ENCODE measurements at regions not wholly inside any gene's neighbourhood (a gene's known extent, or its start where the extent isn't known, plus 50 kb on each side); places are given as distances from the start of the nearest gene placed in this dataset.
"Not testable (repeated sequence)": the region's sequence is repeated elsewhere in the genome, so short reads cannot be mapped to it uniquely, and the experiment has no call there.

DNA sequence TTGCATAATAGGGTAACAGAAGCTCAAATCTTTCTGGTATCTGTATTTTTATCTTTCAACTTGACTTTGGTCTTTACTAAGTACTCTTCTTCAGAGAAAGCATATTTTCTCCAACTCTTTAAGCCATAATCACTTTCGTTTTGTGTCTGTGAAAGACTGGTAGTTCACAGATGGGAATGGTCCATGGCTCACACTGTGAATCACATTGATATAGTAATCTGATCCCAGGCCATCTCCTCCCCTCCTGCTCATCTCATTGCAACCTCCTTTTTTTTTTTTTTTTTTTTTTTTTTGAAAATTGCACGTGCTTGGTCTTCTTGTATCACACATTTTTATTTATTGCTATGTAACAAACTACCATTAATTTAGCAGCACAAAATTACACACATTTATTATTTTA is 694.5 kb upstream of the SLIT2 start:
- no peak overlapping the region for H3K4me3 Mint-ChIP-seq (ENCODE audit: unreplicated experiment)
- H3K27ac Mint-ChIP-seq (ENCODE audit: unreplicated experiment): no peak overlapping the region
- TF ChIP-seq, protein P1, sequence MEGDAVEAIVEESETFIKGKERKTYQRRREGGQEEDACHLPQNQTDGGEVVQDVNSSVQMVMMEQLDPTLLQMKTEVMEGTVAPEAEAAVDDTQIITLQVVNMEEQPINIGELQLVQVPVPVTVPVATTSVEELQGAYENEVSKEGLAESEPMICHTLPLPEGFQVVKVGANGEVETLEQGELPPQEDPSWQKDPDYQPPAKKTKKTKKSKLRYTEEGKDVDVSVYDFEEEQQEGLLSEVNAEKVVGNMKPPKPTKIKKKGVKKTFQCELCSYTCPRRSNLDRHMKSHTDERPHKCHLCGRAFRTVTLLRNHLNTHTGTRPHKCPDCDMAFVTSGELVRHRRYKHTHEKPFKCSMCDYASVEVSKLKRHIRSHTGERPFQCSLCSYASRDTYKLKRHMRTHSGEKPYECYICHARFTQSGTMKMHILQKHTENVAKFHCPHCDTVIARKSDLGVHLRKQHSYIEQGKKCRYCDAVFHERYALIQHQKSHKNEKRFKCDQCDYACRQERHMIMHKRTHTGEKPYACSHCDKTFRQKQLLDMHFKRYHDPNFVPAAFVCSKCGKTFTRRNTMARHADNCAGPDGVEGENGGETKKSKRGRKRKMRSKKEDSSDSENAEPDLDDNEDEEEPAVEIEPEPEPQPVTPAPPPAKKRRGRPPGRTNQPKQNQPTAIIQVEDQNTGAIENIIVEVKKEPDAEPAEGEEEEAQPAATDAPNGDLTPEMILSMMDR (IDR thresholded peaks at IDR 0.05; ENCODE audit: partially characterized antibody, unreplicated experiment): no peak
- no peak for DNase-seq
- H3K36me3 Mint-ChIP-seq (ENCODE audit: unreplicated experiment): no peaks in the 10 kb centered on the region
- H3K4me1 Mint-ChIP-seq (ENCODE audit: low read depth, unreplicated experiment): peaks cover 2% of the 10 kb centered on the region
- H3K27me3 Mint-ChIP-seq (ENCODE audit: unreplicated experiment): no peaks in the 10 kb centered on the region
- H3K9me3 Mint-ChIP-seq (ENCODE audit: unreplicated experiment): no peaks in the 10 kb centered on the region

DNA sequence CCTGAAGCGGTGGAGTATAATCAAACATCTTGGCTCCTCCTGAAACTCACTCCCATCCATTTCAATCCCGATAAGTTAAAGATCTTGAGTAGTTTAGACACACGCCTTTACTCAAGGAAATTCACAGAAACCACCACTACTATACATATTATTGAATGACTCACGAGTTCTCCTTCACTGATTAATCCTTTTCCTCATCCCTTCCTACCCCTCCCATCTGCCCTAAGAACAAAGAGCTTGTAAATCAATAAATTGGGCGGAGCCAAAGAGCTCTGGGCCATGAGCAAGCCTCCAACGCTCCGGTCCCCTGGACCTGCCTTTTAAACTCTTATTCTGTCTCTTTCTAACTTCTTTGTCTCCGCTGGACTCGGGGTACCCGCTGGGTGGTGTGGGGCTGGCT is 695.4 kb upstream of the SLIT2 start:
- H3K27ac Mint-ChIP-seq (ENCODE audit: unreplicated experiment): peak overlapping the region; percentile 35
- H3K4me1 Mint-ChIP-seq (ENCODE audit: low read depth, unreplicated experiment); H3K9me3 Mint-ChIP-seq (ENCODE audit: unreplicated experiment); H3K4me3 Mint-ChIP-seq (ENCODE audit: unreplicated experiment); H3K36me3 Mint-ChIP-seq (ENCODE audit: unreplicated experiment); H3K27me3 Mint-ChIP-seq (ENCODE audit: unreplicated experiment); DNase-seq: not testable (repeated sequence)

DNA sequence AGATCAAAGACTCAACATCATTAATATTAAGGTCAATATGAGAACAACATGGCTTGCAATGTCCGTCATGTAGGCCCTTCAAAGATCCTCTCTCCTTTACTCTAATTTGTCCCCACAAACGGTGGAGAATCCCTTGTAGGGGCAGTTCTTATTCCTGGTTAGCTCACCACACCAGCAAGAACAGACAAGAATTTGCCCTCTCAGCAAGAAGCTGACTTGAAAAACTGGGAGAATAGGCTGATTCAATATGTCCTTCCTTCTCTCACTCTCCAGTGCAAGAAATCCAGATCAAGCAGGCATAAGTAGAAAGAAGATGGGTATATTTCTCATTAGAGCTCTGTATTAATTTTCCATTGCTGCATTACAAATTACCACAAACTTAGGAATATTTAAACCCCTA is 704.2 kb upstream of the SLIT2 start:
- Mint-ChIP-seq H3K9me3 (ENCODE audit: unreplicated experiment) (no peaks in the 10 kb centered on the region), H3K27me3 (ENCODE audit: unreplicated experiment) (no peaks in the 10 kb centered on the region), H3K36me3 (ENCODE audit: unreplicated experiment) (no peaks in the 10 kb centered on the region), H3K4me1 (ENCODE audit: low read depth, unreplicated experiment) (no peaks in the 10 kb centered on the region), H3K27ac (ENCODE audit: unreplicated experiment) (no peak overlapping the region), H3K4me3 (ENCODE audit: unreplicated experiment) (no peak overlapping the region)
- TF ChIP-seq, protein P1 (IDR thresholded peaks at IDR 0.05; ENCODE audit: partially characterized antibody, unreplicated experiment): no peak
- DNase-seq: no peak

DNA sequence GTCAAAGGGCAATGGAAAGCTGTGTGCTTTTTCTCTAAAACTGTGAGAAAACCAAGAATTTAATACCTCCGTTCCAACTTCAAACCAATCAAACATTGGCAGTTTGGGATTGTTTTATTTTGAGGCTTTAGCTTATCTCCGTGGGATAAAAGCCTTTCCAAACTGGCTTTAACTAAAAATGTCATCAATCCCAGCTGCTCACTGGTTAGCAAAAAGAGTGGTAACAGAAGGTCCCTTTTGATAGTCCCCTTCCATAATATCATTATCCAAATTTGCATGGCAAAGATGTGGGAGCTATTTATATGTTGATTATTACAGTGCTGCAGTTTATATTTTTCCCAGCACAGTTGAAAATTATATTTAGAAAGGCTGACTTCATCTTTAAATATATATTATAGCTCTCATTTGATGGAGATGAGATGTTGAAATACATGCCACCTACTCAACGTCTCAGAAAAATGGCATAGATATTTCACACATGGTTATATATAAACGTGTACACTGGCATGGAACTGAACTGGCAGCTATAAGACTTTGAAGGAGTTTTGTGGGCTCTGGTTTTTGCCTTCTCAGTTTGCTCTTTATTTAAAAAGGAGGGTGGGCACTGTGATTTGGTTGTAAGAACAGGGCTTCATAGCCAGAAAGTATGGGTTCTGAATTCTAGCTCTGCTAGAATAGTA is 707.1 kb upstream of the SLIT2 start:
- Mint-ChIP-seq H3K27me3 (ENCODE audit: unreplicated experiment) (no peaks in the 10 kb centered on the region), H3K9me3 (ENCODE audit: unreplicated experiment) (no peaks in the 10 kb centered on the region), H3K27ac (ENCODE audit: unreplicated experiment) (no peak overlapping the region), H3K36me3 (ENCODE audit: unreplicated experiment) (no peaks in the 10 kb centered on the region), H3K4me1 (ENCODE audit: low read depth, unreplicated experiment) (no peaks in the 10 kb centered on the region), H3K4me3 (ENCODE audit: unreplicated experiment) (no peak overlapping the region)
- no peak for DNase-seq
- TF ChIP-seq, protein P1 (IDR thresholded peaks at IDR 0.05; ENCODE audit: partially characterized antibody, unreplicated experiment): no peak

DNA sequence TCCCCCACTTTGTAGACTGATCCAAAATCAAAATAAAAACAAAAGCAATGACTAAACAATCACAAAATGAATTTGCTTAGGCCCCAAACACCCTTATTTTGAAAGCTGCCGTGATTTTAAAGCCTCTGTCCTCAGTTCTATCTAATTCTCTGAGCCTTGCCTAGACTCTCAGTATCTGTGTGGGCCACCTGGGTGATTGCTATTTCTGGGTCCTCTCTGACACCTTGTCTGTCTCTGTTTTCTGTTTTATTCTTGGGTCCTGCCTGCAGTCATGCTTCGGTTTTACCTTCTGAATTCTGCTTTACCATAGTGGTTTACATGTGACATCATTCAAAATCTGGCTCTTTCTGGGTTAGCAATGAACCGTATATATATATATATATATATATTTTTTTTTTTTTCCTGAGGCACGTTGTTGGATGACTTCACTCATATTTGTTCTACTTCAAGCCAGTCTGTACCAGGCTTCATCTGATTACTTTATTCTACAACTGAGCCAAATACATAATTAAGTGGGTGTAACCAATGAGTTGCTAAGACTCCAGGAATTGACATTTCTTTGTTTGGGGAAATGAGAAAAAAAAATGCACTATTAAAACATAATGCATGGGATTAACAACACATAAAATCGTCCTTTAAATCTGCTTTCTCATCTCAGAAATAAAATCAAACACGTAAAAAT is 710.7 kb upstream of the SLIT2 start:
- H3K27ac Mint-ChIP-seq (ENCODE audit: unreplicated experiment): no peak overlapping the region
- no peaks in the 10 kb centered on the region for H3K9me3 Mint-ChIP-seq (ENCODE audit: unreplicated experiment)
- H3K36me3 Mint-ChIP-seq (ENCODE audit: unreplicated experiment): no peaks in the 10 kb centered on the region
- no peaks in the 10 kb centered on the region for H3K27me3 Mint-ChIP-seq (ENCODE audit: unreplicated experiment)
- H3K4me1 Mint-ChIP-seq (ENCODE audit: low read depth, unreplicated experiment): no peaks in the 10 kb centered on the region
- no peak overlapping the region for H3K4me3 Mint-ChIP-seq (ENCODE audit: unreplicated experiment)
- TF ChIP-seq, protein P1 (IDR thresholded peaks at IDR 0.05; ENCODE audit: partially characterized antibody, unreplicated experiment): no peak
- DNase-seq: no peak

Measured in glutamatergic neuron (in vitro differentiated cells).